ENCODE measurements at regions not wholly inside any gene's neighbourhood (a gene's known extent, or its start where the extent isn't known, plus 50 kb on each side); places are given as distances from the start of the nearest gene placed in this dataset.
A peak's percentile ranks its signal among the peaks of the same experiment; 100 is the strongest.

DNA sequence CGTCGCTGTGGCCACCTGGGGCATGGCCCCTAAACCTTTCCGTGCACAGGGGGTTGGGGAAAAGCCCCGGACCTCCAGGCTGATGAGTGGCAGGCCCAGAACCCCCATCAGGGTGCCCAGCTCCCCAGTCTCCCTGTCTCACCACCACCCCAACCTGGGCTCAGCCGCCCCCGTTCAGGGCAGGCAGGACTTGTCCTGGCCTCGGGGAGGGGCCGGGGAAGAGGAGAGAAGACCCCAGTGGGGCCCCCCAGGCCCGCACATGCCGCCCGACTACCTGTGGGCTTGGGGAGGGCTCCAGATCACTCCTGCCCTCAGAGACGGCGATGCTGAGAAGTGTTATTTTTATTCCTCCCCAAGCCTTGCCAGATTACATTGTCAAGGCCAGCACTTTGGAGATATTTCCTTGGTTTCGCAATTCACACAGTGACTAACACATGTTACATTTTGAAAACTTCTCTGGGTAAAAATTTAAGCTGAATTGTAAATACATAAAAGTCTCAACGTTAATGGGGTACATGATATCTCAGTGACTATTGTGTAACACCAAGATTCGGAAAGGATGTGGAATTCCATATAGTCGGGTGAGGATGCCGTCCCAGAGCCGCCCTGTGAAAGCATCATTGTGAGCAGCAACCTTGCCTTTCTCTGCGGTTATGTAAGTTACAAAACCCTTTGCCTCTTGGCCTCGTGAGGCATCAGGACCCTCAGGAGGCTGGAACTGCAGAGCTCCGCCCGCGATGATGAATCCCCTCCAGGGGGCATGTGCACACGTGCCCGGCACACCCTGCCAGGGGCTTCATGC lies 85.6 kb upstream of the DIO3 start:
- TF ChIP-seq, protein P1, sequence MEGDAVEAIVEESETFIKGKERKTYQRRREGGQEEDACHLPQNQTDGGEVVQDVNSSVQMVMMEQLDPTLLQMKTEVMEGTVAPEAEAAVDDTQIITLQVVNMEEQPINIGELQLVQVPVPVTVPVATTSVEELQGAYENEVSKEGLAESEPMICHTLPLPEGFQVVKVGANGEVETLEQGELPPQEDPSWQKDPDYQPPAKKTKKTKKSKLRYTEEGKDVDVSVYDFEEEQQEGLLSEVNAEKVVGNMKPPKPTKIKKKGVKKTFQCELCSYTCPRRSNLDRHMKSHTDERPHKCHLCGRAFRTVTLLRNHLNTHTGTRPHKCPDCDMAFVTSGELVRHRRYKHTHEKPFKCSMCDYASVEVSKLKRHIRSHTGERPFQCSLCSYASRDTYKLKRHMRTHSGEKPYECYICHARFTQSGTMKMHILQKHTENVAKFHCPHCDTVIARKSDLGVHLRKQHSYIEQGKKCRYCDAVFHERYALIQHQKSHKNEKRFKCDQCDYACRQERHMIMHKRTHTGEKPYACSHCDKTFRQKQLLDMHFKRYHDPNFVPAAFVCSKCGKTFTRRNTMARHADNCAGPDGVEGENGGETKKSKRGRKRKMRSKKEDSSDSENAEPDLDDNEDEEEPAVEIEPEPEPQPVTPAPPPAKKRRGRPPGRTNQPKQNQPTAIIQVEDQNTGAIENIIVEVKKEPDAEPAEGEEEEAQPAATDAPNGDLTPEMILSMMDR (conservative IDR thresholded peaks at IDR 0.05; ENCODE audit: low read depth, low read length) = no peak
- TF ChIP-seq POLR2A (IDR thresholded peaks at IDR 0.05; ENCODE audit: low read depth, low read length) (no peak), RFX5 (IDR thresholded peaks at IDR 0.05; ENCODE audit: low read depth, low read length) (no peak), RCOR1 (IDR thresholded peaks at IDR 0.05; ENCODE audit: insufficient replicate concordance, low read length) (no peak), RAD21 (IDR thresholded peaks at IDR 0.05; ENCODE audit: low read length) (no peak), NFE2L2 (IDR thresholded peaks at IDR 0.05; ENCODE audit: low read depth, low read length) (no peak), MXI1 (IDR thresholded peaks at IDR 0.05; ENCODE audit: borderline replicate concordance, low read depth, low read length) (no peak), SMC3 (IDR thresholded peaks at IDR 0.05; ENCODE audit: low read depth, low read length) (no peak), CEBPB (IDR thresholded peaks at IDR 0.05; ENCODE audit: low read depth, low read length) (peak; percentile 95), MAFK (IDR thresholded peaks at IDR 0.05; ENCODE audit: low read depth, low read length) (no peak)
- TF ChIP-seq, protein P2, sequence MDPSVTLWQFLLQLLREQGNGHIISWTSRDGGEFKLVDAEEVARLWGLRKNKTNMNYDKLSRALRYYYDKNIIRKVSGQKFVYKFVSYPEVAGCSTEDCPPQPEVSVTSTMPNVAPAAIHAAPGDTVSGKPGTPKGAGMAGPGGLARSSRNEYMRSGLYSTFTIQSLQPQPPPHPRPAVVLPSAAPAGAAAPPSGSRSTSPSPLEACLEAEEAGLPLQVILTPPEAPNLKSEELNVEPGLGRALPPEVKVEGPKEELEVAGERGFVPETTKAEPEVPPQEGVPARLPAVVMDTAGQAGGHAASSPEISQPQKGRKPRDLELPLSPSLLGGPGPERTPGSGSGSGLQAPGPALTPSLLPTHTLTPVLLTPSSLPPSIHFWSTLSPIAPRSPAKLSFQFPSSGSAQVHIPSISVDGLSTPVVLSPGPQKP (IDR thresholded peaks at IDR 0.05; ENCODE audit: borderline replicate concordance, low read depth, low read length) = no peak
